B cell (primary cell): ENCODE measurements at regions not wholly inside any gene's neighbourhood (a gene's known extent, or its start where the extent isn't known, plus 50 kb on each side); places are given as distances from the start of the nearest gene placed in this dataset.

Experiments used
- ATAC-seq: fragments of 200-7000 bp; cut with Tn5 transposase; one replicate; pipeline ENCODE4 v1.10.0; 2021; ENCODE audit warnings: low read depth, mild to moderate bottlenecking, moderate number of reproducible peaks, moderate library complexity
- CTCF ChIA-PET: fragments of 350-600 bp; sonication (Branson Sonifier 250); formaldehyde crosslinking; loops from one replicate; lab custom pipeline; 2021; ENCODE audit warnings: antibody characterized with exemption, inconsistent platforms; lab: Charles Lee
- POLR2A ChIA-PET: fragments of 350-600 bp; sonication (Branson Sonifier 250); formaldehyde crosslinking; loops from one replicate; lab custom pipeline; 2021; ENCODE audit warnings: antibody characterized with exemption; lab: Charles Lee
- DNase-seq: peaks from one replicate; pipeline ENCODE4 v3.0.0; 2013
- H2AFZ ChIP-seq: 2 replicates; pipeline ENCODE4 v1.6.1; 2012; ENCODE audit warnings: mild to moderate bottlenecking, low read depth, low read length; ENCODE audit not compliant: insufficient read depth, poor library complexity, severe bottlenecking
- H3K27ac ChIP-seq, 2 donors: 1 replicate in 1 of 2; 2 replicates in 1 of 2; pipeline ENCODE4 v1.5.1; 2012 to 2013; ENCODE audit warnings: low read length in 2 of 2, mild to moderate bottlenecking in 2 of 2, moderate library complexity in 1 of 2
- H3K27me3 ChIP-seq, 4 experiments: fragments of 200-600 bp in 1 of 4; sonication (generic) in 1 of 4; replicated peaks in 1 of 4; 1 replicate in 2 of 4; 2 replicates in 2 of 4; pipeline versions ENCODE4 v1.6.1 to v1.7.0; 2013 to 2016; ENCODE audit warnings: low read length in 3 of 4, mild to moderate bottlenecking in 2 of 4, mixed read lengths in 1 of 4, moderate library complexity in 1 of 4; ENCODE audit not compliant: insufficient read depth in 4 of 4, control insufficient read depth in 3 of 4; ENCODE audit errors: control extremely low read depth in 1 of 4
- H3K36me3 ChIP-seq, 2 experiments: replicated peaks in 1 of 2; 1 replicate in 1 of 2; 2 replicates in 1 of 2; pipeline versions ENCODE4 v1.6.1 to v1.7.1; 2013; ENCODE audit warnings: low read length in 1 of 2; ENCODE audit not compliant: insufficient read depth in 2 of 2, control insufficient read depth in 1 of 2; ENCODE audit errors: control extremely low read depth in 1 of 2, extremely low read depth in 1 of 2
- H3K4me1 ChIP-seq, 2 donors: fragments of 200-600 bp in 1 of 2; sonication (generic) in 1 of 2; 1 replicate in 1 of 2; 2 replicates in 1 of 2; pipeline versions ENCODE4 v1.5.1 to v1.6.1; 2013 to 2017; ENCODE audit warnings: low read length in 2 of 2; ENCODE audit not compliant: control insufficient read depth in 2 of 2, insufficient read depth in 2 of 2
- H3K4me2 ChIP-seq: replicated peaks from 2 replicates; pipeline ENCODE3; 2012; ENCODE audit warnings: mild to moderate bottlenecking, low read depth, low read length; ENCODE audit not compliant: poor library complexity, severe bottlenecking
- H3K4me3 ChIP-seq, 5 experiments: fragments of 200-600 bp in 1 of 5; sonication (generic) in 1 of 5; 1 replicate in 3 of 5; 2 replicates in 2 of 5; pipeline versions ENCODE4 v1.5.1 to v1.7.0; 2011 to 2016; ENCODE audit warnings: low read length in 4 of 5, mild to moderate bottlenecking in 4 of 5, low read depth in 2 of 5, control low read depth in 1 of 5, moderate library complexity in 1 of 5; ENCODE audit not compliant: insufficient read depth in 1 of 5; ENCODE audit errors: control extremely low read depth in 1 of 5, extremely low read depth in 1 of 5
- H3K79me2 ChIP-seq: fragments of 200-600 bp; sonication (generic); one replicate; pipeline ENCODE4 v1.6.0; 2016; ENCODE audit warnings: low read length; ENCODE audit not compliant: control insufficient read depth, insufficient read depth
- H3K9ac ChIP-seq: fragments of 200-600 bp; sonication (generic); 2 replicates; pipeline ENCODE4 v1.6.1; 2017; ENCODE audit warnings: mild to moderate bottlenecking, low read length, moderate library complexity
- H3K9me3 ChIP-seq, 3 donors: one replicate each; pipeline versions ENCODE4 v1.6.1 to v1.7.1; 2013; ENCODE audit warnings: low read length in 2 of 3; ENCODE audit not compliant: control insufficient read depth in 2 of 3, insufficient read depth in 1 of 3; ENCODE audit errors: control extremely low read depth in 1 of 3
- H4K20me1 ChIP-seq: 2 replicates; pipeline ENCODE4 v1.6.0; 2012; ENCODE audit warnings: mild to moderate bottlenecking, low read length; ENCODE audit not compliant: insufficient read depth, control insufficient read depth, poor library complexity, severe bottlenecking
- H3K27ac Mint-ChIP-seq: one replicate; pipeline ENCODE4 v1.8.0; 2021; ENCODE audit warnings: mixed read lengths
- H3K27me3 Mint-ChIP-seq: one replicate; pipeline ENCODE4 v1.8.0; 2021; ENCODE audit warnings: mixed read lengths
- H3K4me1 Mint-ChIP-seq: one replicate; pipeline ENCODE4 v1.8.0; 2021; ENCODE audit warnings: mixed read lengths
- H3K4me3 Mint-ChIP-seq: one replicate; pipeline ENCODE4 v1.8.0; 2021; ENCODE audit warnings: mixed read lengths
- H3K9me3 Mint-ChIP-seq: one replicate; pipeline ENCODE4 v1.8.0; 2022; ENCODE audit warnings: mixed read lengths; ENCODE audit not compliant: insufficient read depth
- CTCF ChIP-seq: fragments of 200-600 bp; IDR thresholded peaks from one replicate; pipeline ENCODE4 v1.8.0; 2022; ENCODE audit warnings: antibody characterized with exemption, mild to moderate bottlenecking
- EZH2 ChIP-seq: IDR thresholded peaks from 2 replicates; pipeline ENCODE4 v1.6.1; 2012; ENCODE audit warnings: borderline replicate concordance, low read depth, mild to moderate bottlenecking, moderate library complexity, low read length; ENCODE audit not compliant: insufficient read depth, poor library complexity, severe bottlenecking
- WGBS: methylation state at CpG from one replicate; pipeline ENCODE4 v1.1.5; 2013; ENCODE audit warnings: missing lambda C conversion rate; ENCODE audit not compliant: insufficient coverage; 5-methylcytosine and 5-hydroxymethylcytosine counted together
- intact Hi-C: fragments of 100-400 bp; cut with micrococcal nuclease; formaldehyde crosslinking; loops from one replicate; pipeline ENCODE4 v1.10.0; 2022

DNA sequence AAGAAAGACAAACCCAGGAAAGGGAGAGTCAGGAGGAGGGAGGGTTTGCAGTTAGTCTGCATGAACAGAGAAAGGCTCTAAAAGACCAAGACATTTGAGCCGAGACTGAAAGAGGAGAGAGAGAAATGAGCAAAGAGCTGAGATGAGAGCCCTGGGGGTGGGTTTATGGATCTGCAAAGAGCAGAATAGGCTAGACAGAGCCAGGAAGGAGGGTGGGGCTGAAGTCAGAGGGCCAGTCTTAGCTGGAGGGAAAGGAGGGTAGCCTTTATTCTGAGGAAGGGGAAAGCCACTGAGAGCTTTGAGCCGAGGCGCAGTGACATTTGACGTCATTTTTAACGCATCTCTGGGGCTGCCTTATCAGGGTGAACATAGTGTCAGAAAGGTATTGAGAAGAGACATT, 85.7 kb upstream of the CDH13 start:
- intact Hi-C loops, result no loop called here
- DNase-seq, result no peak
- no peaks in the 10 kb centered on the region for H4K20me1 ChIP-seq
- H2AFZ ChIP-seq, result no peak overlapping the region
- H3K9ac ChIP-seq, result no peak overlapping the region
- Mint-ChIP-seq H3K9me3 (no peaks in the 10 kb centered on the region), H3K27ac (no peak overlapping the region), H3K4me3 (no peak overlapping the region), H3K4me1 (no peaks in the 10 kb centered on the region), H3K27me3 (peaks cover 9% of the 10 kb centered on the region)
- H3K27ac ChIP-seq, result no peak overlapping the region
- no peak for ATAC-seq
- peaks cover 0 to 4% (median 0%) of the 10 kb centered on the region in 4 experiments for H3K27me3 ChIP-seq
- TF ChIP-seq CTCF, result no peak
- no peak for TF ChIP-seq EZH2
- H3K36me3 ChIP-seq, result no peaks in the 10 kb centered on the region
- no peaks in the 10 kb centered on the region for H3K79me2 ChIP-seq
- no peak overlapping the region for H3K4me3 ChIP-seq
- ChIA-PET CTCF (no interaction called here), POLR2A (no interaction called here)
- no peak overlapping the region for H3K4me2 ChIP-seq
- peaks cover 0 to 2% (median 0%) of the 10 kb centered on the region in 3 donors for H3K9me3 ChIP-seq
- WGBS, result 80% methylated on average over 5 of the region's 5 CpGs
- H3K4me1 ChIP-seq, result no peaks in the 10 kb centered on the region

- Histone ChIP-seq H4K20me1 (no peaks in the 10 kb centered on the region), H3K4me2 (no peak overlapping the region), H3K27me3 (no peaks in the 10 kb centered on the region), H3K27ac (no peak overlapping the region), H3K4me3 (no peak overlapping the region), H3K9ac (no peak overlapping the region), H3K4me1 (no peaks in the 10 kb centered on the region), H3K9me3 (no peaks in the 10 kb centered on the region), H3K79me2 (no peaks in the 10 kb centered on the region), H3K36me3 (no peaks in the 10 kb centered on the region), H2AFZ (no peak overlapping the region)
- no peaks in the 10 kb centered on the region for H3K9me3 Mint-ChIP-seq
- DNase-seq (no peak), ATAC-seq (no peak)
- TF ChIP-seq EZH2, result no peak
- no peak for TF ChIP-seq CTCF
- ChIA-PET CTCF (no interaction called here), POLR2A (no interaction called here)
- no peak overlapping the region for H3K27ac Mint-ChIP-seq
- intact Hi-C loops, result no loop called here
- no CpG with 5 or more reads among the region's 2 CpGs for WGBS
- H3K4me1 Mint-ChIP-seq, result no peaks in the 10 kb centered on the region
- no peak overlapping the region for H3K4me3 Mint-ChIP-seq
- no peaks in the 10 kb centered on the region for H3K27me3 Mint-ChIP-seq
Observed at GRCh38 chr16:82535764-82536163, 91.0 kb upstream of the CDH13 start.
